Dendritic cell treated with granulocyte-macrophage colony-stimulating factor and Interleukin-4, amounts not matched to agents 40 ng/mL and 50 ng/mL, for 4 days (primary cell): ENCODE measurements at regions not wholly inside any gene's neighbourhood (a gene's known extent, or its start where the extent isn't known, plus 50 kb on each side); places are given as distances from the start of the nearest gene placed in this dataset.
"Not testable (repeated sequence)": the region's sequence is repeated elsewhere in the genome, so short reads cannot be mapped to it uniquely, and the experiment has no call there.

Experiments used
- H3K27ac Mint-ChIP-seq: one replicate; pipeline ENCODE4 v1.8.0; 2022; ENCODE audit warnings: mild to moderate bottlenecking, mixed read lengths
- H3K27me3 Mint-ChIP-seq: one replicate; pipeline ENCODE4 v1.8.0; 2022; ENCODE audit warnings: mild to moderate bottlenecking, mixed read lengths
- H3K36me3 Mint-ChIP-seq: one replicate; pipeline ENCODE4 v1.8.0; 2022; ENCODE audit warnings: low read depth, mixed read lengths
- H3K4me1 Mint-ChIP-seq: one replicate; pipeline ENCODE4 v1.8.0; 2022; ENCODE audit warnings: low read depth, mixed read lengths
- H3K4me3 Mint-ChIP-seq: one replicate; pipeline ENCODE4 v1.8.0; 2022; ENCODE audit warnings: mild to moderate bottlenecking, moderate library complexity, mixed read lengths
- H3K9me3 Mint-ChIP-seq: one replicate; pipeline ENCODE4 v1.8.0; 2022; ENCODE audit warnings: mixed read lengths
- intact Hi-C: fragments of 100-400 bp; cut with micrococcal nuclease; formaldehyde crosslinking; loops from one replicate; pipeline ENCODE4 v1.15.0; 2022

GRCh38 chr6:122151066-122151465 is 248.4 kb upstream of the HSF2 start:
- no peak overlapping the region for H3K27ac Mint-ChIP-seq
- intact Hi-C loops, result no loop called here
- no peak overlapping the region for H3K4me3 Mint-ChIP-seq
- H3K36me3 Mint-ChIP-seq, result no peaks in the 10 kb centered on the region
- no peaks in the 10 kb centered on the region for H3K9me3 Mint-ChIP-seq
- no peaks in the 10 kb centered on the region for H3K4me1 Mint-ChIP-seq
- no peaks in the 10 kb centered on the region for H3K27me3 Mint-ChIP-seq

DNA sequence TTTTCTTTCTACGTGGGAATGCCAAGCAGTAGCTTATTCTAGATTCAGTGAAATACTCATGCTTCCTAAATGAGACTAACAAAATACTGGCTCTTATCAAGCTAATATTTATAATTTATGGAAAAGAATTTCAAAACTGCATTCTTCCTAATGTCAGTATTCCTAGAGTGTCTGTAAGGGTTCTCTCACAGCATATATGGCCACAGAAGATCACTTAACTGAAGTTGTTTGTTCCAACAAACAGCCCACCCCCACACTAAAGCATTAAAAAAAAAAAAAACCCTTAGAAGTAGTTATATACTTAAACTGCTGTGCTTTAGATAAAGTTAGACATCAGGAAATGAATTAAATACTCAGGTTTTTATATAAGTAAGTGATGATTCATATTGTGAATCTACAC is 247.7 kb upstream of the HSF2 start:
- H3K4me1 Mint-ChIP-seq, result no peaks in the 10 kb centered on the region
- intact Hi-C loops, result no loop called here
- H3K9me3 Mint-ChIP-seq, result no peaks in the 10 kb centered on the region
- no peaks in the 10 kb centered on the region for H3K27me3 Mint-ChIP-seq
- H3K36me3 Mint-ChIP-seq, result no peaks in the 10 kb centered on the region
- H3K4me3 Mint-ChIP-seq, result no peak overlapping the region
- no peak overlapping the region for H3K27ac Mint-ChIP-seq

GRCh38 chr6:122153557-122153956 is 245.9 kb upstream of the HSF2 start:
- H3K4me3 Mint-ChIP-seq, result no peak overlapping the region
- intact Hi-C loops, result no loop called here
- no peaks in the 10 kb centered on the region for H3K36me3 Mint-ChIP-seq
- no peaks in the 10 kb centered on the region for H3K4me1 Mint-ChIP-seq
- no peak overlapping the region for H3K27ac Mint-ChIP-seq
- no peaks in the 10 kb centered on the region for H3K27me3 Mint-ChIP-seq
- no peaks in the 10 kb centered on the region for H3K9me3 Mint-ChIP-seq

DNA sequence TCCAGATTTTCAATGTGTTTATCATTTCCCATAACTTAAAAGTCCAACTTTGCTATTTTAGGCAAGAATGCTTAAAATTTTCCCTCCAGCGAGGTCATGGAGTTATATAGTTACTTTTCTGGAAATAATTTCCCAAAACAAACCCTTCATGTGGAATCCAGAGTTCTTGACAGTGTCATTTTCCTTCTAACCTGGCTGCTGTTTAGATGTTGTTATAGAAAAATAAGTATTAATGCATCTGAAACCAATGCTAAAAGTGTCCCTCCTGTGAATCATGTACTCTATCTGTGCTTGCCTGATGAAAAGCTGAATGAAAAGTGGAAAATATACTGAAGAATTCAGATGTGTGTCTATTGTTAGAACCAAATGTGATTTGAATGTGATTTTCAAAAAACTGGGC is 245.3 kb upstream of the HSF2 start:
- Mint-ChIP-seq H3K36me3 (no peaks in the 10 kb centered on the region), H3K27me3 (no peaks in the 10 kb centered on the region), H3K9me3 (no peaks in the 10 kb centered on the region), H3K4me3 (no peak overlapping the region), H3K4me1 (no peaks in the 10 kb centered on the region), H3K27ac (no peak overlapping the region)
- intact Hi-C loops, result no loop called here

- Mint-ChIP-seq H3K36me3 (no peaks in the 10 kb centered on the region), H3K27ac (no peak overlapping the region), H3K9me3 (no peaks in the 10 kb centered on the region), H3K27me3 (no peaks in the 10 kb centered on the region), H3K4me1 (no peaks in the 10 kb centered on the region), H3K4me3 (no peak overlapping the region)
- intact Hi-C loops, result no loop called here
Observed at GRCh38 chr6:122154912-122155575, 244.4 kb upstream of the HSF2 start.

DNA sequence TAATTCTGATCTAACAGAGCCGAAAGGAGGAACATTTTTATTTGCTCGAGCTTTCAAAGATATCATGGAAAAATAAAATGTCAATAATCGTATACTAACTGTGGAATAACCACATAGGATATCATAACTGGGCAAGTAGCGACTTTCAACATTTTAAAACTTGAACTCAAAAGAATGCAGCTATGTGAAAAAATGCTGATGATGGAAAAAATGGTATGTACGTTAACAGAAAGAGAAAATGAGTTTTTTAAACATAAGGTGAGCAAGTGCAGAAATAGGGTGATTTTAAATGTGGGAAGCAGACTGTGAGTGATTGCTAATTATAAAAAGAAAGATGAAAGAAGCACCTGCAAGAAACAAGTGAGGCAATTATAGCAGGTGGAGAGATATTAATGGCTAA is 238.3 kb upstream of the HSF2 start:
- H3K27me3 Mint-ChIP-seq, result no peaks in the 10 kb centered on the region
- no peak overlapping the region for H3K4me3 Mint-ChIP-seq
- H3K36me3 Mint-ChIP-seq, result no peaks in the 10 kb centered on the region
- no peak overlapping the region for H3K27ac Mint-ChIP-seq
- peaks cover 17% of the 10 kb centered on the region for H3K9me3 Mint-ChIP-seq
- intact Hi-C loops, result no loop called here
- no peaks in the 10 kb centered on the region for H3K4me1 Mint-ChIP-seq

GRCh38 chr6:122165014-122165413 is 234.4 kb upstream of the HSF2 start:
- no peaks in the 10 kb centered on the region for H3K27me3 Mint-ChIP-seq
- intact Hi-C loops, result no loop called here
- peaks cover 17% of the 10 kb centered on the region for H3K9me3 Mint-ChIP-seq
- H3K4me1 Mint-ChIP-seq, result no peaks in the 10 kb centered on the region
- H3K27ac Mint-ChIP-seq, result no peak overlapping the region
- H3K36me3 Mint-ChIP-seq, result no peaks in the 10 kb centered on the region
- H3K4me3 Mint-ChIP-seq, result no peak overlapping the region

DNA sequence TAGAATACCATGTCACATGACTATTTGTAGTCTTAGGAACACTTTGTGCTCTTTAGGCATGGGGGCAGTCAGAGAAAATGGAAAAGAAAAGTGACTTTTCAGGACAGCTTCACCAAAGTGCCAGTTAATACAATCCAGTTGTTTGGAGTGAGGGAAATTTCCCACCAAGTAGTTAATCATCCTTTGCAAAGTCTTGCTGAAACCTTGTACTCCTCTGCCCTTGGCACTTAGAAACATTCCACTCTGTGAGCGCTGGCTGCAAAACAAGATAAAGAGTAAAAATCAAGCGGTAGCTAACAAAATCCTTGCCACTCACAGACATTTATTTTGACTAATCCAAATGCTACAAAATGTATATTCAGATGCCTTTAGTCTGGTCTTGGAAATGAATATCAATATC is 229.2 kb upstream of the HSF2 start:
- Mint-ChIP-seq H3K27me3 (no peaks in the 10 kb centered on the region), H3K36me3 (no peaks in the 10 kb centered on the region), H3K27ac (no peak overlapping the region), H3K4me1 (no peaks in the 10 kb centered on the region), H3K9me3 (no peaks in the 10 kb centered on the region), H3K4me3 (no peak overlapping the region)
- intact Hi-C loops, result no loop called here

GRCh38 chr6:122178988-122179387 is 220.5 kb upstream of the HSF2 start:
- intact Hi-C loops, result no loop called here
- no peaks in the 10 kb centered on the region for H3K4me1 Mint-ChIP-seq
- H3K27ac Mint-ChIP-seq, result no peak overlapping the region
- no peaks in the 10 kb centered on the region for H3K9me3 Mint-ChIP-seq
- H3K36me3 Mint-ChIP-seq, result no peaks in the 10 kb centered on the region
- no peak overlapping the region for H3K4me3 Mint-ChIP-seq
- H3K27me3 Mint-ChIP-seq, result no peaks in the 10 kb centered on the region

GRCh38 chr6:122180132-122180531 is 219.3 kb upstream of the HSF2 start:
- no peaks in the 10 kb centered on the region for H3K9me3 Mint-ChIP-seq
- H3K4me1 Mint-ChIP-seq, result no peaks in the 10 kb centered on the region
- intact Hi-C loops, result no loop called here
- H3K27me3 Mint-ChIP-seq, result no peaks in the 10 kb centered on the region
- no peaks in the 10 kb centered on the region for H3K36me3 Mint-ChIP-seq
- no peak overlapping the region for H3K27ac Mint-ChIP-seq
- H3K4me3 Mint-ChIP-seq, result no peak overlapping the region

DNA sequence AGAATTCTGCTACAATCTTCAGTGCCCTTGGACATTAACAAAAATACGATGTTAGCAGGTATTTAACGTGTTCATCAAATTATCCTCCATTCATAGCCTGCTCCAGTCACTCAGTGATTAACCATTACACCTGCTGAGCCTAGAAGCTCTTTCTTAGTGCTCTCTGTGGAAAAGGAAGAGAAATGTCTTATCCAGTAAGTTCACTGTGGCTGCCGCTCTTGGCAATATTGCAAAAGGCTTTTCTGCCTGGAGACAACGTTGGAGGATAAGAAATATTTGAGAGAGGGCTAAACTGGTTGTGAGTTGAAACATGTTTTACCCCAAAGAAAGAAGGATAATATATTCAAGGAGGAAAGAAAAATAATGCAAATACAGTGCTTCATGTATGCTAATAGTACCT is 217.4 kb upstream of the HSF2 start:
- H3K4me3 Mint-ChIP-seq, result no peak overlapping the region
- H3K27ac Mint-ChIP-seq, result no peak overlapping the region
- H3K4me1 Mint-ChIP-seq, result no peaks in the 10 kb centered on the region
- no peaks in the 10 kb centered on the region for H3K27me3 Mint-ChIP-seq
- no peaks in the 10 kb centered on the region for H3K9me3 Mint-ChIP-seq
- intact Hi-C loops, result no loop called here
- no peaks in the 10 kb centered on the region for H3K36me3 Mint-ChIP-seq

GRCh38 chr6:122184401-122184827 is 215.0 kb upstream of the HSF2 start:
- intact Hi-C loops, result no loop called here

GRCh38 chr6:122185458-122185857 is 214.0 kb upstream of the HSF2 start:
- intact Hi-C loops, H3K9me3 Mint-ChIP-seq, H3K27me3 Mint-ChIP-seq, H3K36me3 Mint-ChIP-seq, H3K27ac Mint-ChIP-seq, H3K4me1 Mint-ChIP-seq, H3K4me3 Mint-ChIP-seq: not testable (repeated sequence)

More at GRCh38 chr6:122184401-122184827, 215.0 kb upstream of the HSF2 start:
- Mint-ChIP-seq H3K36me3 (no peaks in the 10 kb centered on the region), H3K4me3 (no peak overlapping the region), H3K4me1 (no peaks in the 10 kb centered on the region), H3K9me3 (no peaks in the 10 kb centered on the region), H3K27ac (no peak overlapping the region), H3K27me3 (no peaks in the 10 kb centered on the region)

DNA sequence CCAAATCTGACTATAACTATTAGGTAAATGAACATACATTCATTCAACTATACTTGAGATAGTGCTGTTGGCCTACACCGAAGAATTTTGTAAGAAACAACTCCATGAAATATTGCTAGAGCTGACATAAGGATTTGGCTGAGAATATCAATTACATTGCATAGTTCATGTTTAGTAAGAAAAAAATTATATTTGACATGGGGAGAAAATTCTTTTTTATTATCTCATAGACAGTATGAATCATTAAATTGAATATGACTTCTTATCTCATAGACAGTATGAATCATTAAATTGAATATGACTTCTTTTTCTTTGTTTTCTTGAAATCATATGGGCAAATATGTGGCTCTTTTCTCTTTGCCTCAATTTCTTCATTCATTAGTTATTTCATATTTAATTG is 212.3 kb upstream of the HSF2 start:
- intact Hi-C loops, result no loop called here
- H3K9me3 Mint-ChIP-seq, result no peaks in the 10 kb centered on the region
- H3K36me3 Mint-ChIP-seq, result no peaks in the 10 kb centered on the region
- H3K4me1 Mint-ChIP-seq, result no peaks in the 10 kb centered on the region
- H3K27ac Mint-ChIP-seq, result no peak overlapping the region
- H3K27me3 Mint-ChIP-seq, result no peaks in the 10 kb centered on the region
- H3K4me3 Mint-ChIP-seq, result no peak overlapping the region

GRCh38 chr6:122198922-122199321 is 200.5 kb upstream of the HSF2 start:
- H3K27ac Mint-ChIP-seq, result no peak overlapping the region
- H3K4me1 Mint-ChIP-seq, result no peaks in the 10 kb centered on the region
- intact Hi-C loops, result no loop called here
- H3K27me3 Mint-ChIP-seq, result no peaks in the 10 kb centered on the region
- no peaks in the 10 kb centered on the region for H3K9me3 Mint-ChIP-seq
- H3K4me3 Mint-ChIP-seq, result no peak overlapping the region
- H3K36me3 Mint-ChIP-seq, result no peaks in the 10 kb centered on the region
